IMR-90 (cell line): ENCODE measurements at regions not wholly inside any gene's neighbourhood (a gene's known extent, or its start where the extent isn't known, plus 50 kb on each side); places are given as distances from the start of the nearest gene placed in this dataset.

Source experiments
- ATAC-seq: fragments of 200-7000 bp; cut with Tn5 transposase; 2 replicates; pipeline ENCODE4 v1.9.1; 2020; ENCODE audit warnings: low read depth, mild to moderate bottlenecking, moderate library complexity
- BruUV-seq: library from RNA; stranded (reverse); fragments of 400-500 nt; replicated peaks from 2 replicates; lab custom pipeline; 2021; lab: Mats Ljungman, UMichigan
- CTCF ChIA-PET: fragments of 300-600 bp; formaldehyde crosslinking; extraction: SDS; loops from one replicate; lab custom pipeline; 2021; ENCODE audit warnings: antibody characterized with exemption; lab: Yijun Ruan, JAX
- POLR2A ChIA-PET: fragments of 300-600 bp; sonication (Branson Sonifier 250); formaldehyde crosslinking; loops from one replicate; lab custom pipeline; 2022; ENCODE audit warnings: antibody characterized with exemption; ENCODE audit not compliant: unreplicated experiment; lab: Charles Lee
- DNase-seq: peaks from one replicate; pipeline ENCODE4 v3.0.0; 2013
- H2AFZ ChIP-seq: replicated peaks from 2 replicates; pipeline ENCODE3; 2013; ENCODE audit warnings: low read length, mild to moderate bottlenecking; ENCODE audit not compliant: poor library complexity
- H2AK5ac ChIP-seq: 2 replicates; pipeline ENCODE4 v1.6.1; 2013; ENCODE audit warnings: low read depth, low read length, inconsistent platforms
- H2AK9ac ChIP-seq: replicated peaks from 2 replicates; pipeline ENCODE3; 2013; ENCODE audit warnings: mild to moderate bottlenecking, low read depth, low read length, moderate library complexity; ENCODE audit not compliant: poor library complexity
- H2BK120ac ChIP-seq: 2 replicates; pipeline ENCODE4 v1.6.1; 2013; ENCODE audit warnings: low read depth, low read length, inconsistent platforms
- H2BK15ac ChIP-seq: 3 replicates; pipeline ENCODE4 v1.6.1; 2013; ENCODE audit warnings: low read depth, low read length, inconsistent platforms
- H2BK20ac ChIP-seq: 2 replicates; pipeline ENCODE4 v1.6.1; 2013; ENCODE audit warnings: low read depth, mild to moderate bottlenecking, inconsistent platforms, low read length, moderate library complexity
- H2BK5ac ChIP-seq: 2 replicates; pipeline ENCODE4 v1.6.1; 2013; ENCODE audit warnings: mild to moderate bottlenecking, low read depth, low read length, inconsistent platforms; ENCODE audit not compliant: poor library complexity, severe bottlenecking
- H3K14ac ChIP-seq: replicated peaks from 2 replicates; pipeline ENCODE4 v1.6.1; 2013; ENCODE audit warnings: low read depth, low read length, inconsistent platforms
- H3K18ac ChIP-seq: 2 replicates; pipeline ENCODE4 v1.6.1; 2013; ENCODE audit warnings: low read depth, low read length, control low read depth
- H3K23ac ChIP-seq: 2 replicates; pipeline ENCODE4 v1.6.1; 2013; ENCODE audit warnings: low read depth, low read length, inconsistent platforms
- H3K27ac ChIP-seq: 2 replicates; pipeline ENCODE4 v1.5.1; 2013; ENCODE audit warnings: mild to moderate bottlenecking, control low read depth, low read length; ENCODE audit not compliant: insufficient read depth
- H3K27me3 ChIP-seq: 2 replicates; pipeline ENCODE4 v1.6.1; 2013; ENCODE audit warnings: low read length; ENCODE audit not compliant: control insufficient read depth, insufficient read depth
- H3K36me3 ChIP-seq: 2 replicates; pipeline ENCODE4 v1.6.1; 2013; ENCODE audit warnings: low read length, mixed read lengths; ENCODE audit not compliant: control insufficient read depth, insufficient read depth
- H3K4ac ChIP-seq: 2 replicates; pipeline ENCODE4 v1.6.1; 2013; ENCODE audit warnings: low read depth, low read length, inconsistent platforms
- H3K4me1 ChIP-seq: 2 replicates; pipeline ENCODE4 v1.6.1; 2013; ENCODE audit warnings: low read length, mixed read lengths; ENCODE audit not compliant: control insufficient read depth, insufficient read depth
- H3K4me2 ChIP-seq: 2 replicates; pipeline ENCODE4 v1.6.1; 2013; ENCODE audit warnings: low read depth, mild to moderate bottlenecking, control low read depth, low read length, moderate library complexity
- H3K4me3 ChIP-seq: 2 replicates; pipeline ENCODE4 v1.5.1; 2013; ENCODE audit warnings: low read depth, mild to moderate bottlenecking, control low read depth, low read length, moderate library complexity; ENCODE audit not compliant: insufficient read depth
- H3K56ac ChIP-seq: 2 replicates; pipeline ENCODE4 v1.6.1; 2013; ENCODE audit warnings: low read length, inconsistent platforms; ENCODE audit not compliant: insufficient read depth; ENCODE audit errors: extremely low read depth
- H3K79me1 ChIP-seq, 2 experiments: 2 replicates each; pipeline ENCODE4 v1.6.1; 2013; ENCODE audit warnings: low read length in 2 of 2, inconsistent platforms in 1 of 2, low read depth in 1 of 2
- H3K9ac ChIP-seq: 2 replicates; pipeline ENCODE4 v1.6.1; 2013; ENCODE audit warnings: low read depth, low read length, control low read depth
- H3K9me1 ChIP-seq: 2 replicates; pipeline ENCODE4 v1.6.1; 2013; ENCODE audit warnings: low read length, inconsistent platforms; ENCODE audit not compliant: insufficient read depth
- H3K9me3 ChIP-seq: 2 replicates; pipeline ENCODE4 v1.6.1; 2013; ENCODE audit warnings: low read length; ENCODE audit not compliant: control insufficient read depth, insufficient read depth
- H4K20me1 ChIP-seq: 2 replicates; pipeline ENCODE4 v1.6.1; 2013; ENCODE audit warnings: low read length, inconsistent platforms; ENCODE audit not compliant: insufficient read depth
- H4K5ac ChIP-seq: 2 replicates; pipeline ENCODE4 v1.6.1; 2013; ENCODE audit warnings: mild to moderate bottlenecking, low read depth, low read length, control low read depth
- H4K8ac ChIP-seq, 2 experiments: 2 replicates each; pipeline ENCODE4 v1.6.1; 2013; ENCODE audit warnings: low read depth in 2 of 2, low read length in 2 of 2, control low read depth in 1 of 2, inconsistent platforms in 1 of 2
- H4K91ac ChIP-seq: 2 replicates; pipeline ENCODE4 v1.6.1; 2013; ENCODE audit warnings: low read depth, low read length, inconsistent platforms; ENCODE audit not compliant: insufficient read depth
- RAD21 ChIP-seq: IDR thresholded peaks from 2 replicates; pipeline ENCODE4 v1.6.1; 2012; ENCODE audit warnings: low read length, improper control_type of control experiment
- RCOR1 ChIP-seq: IDR thresholded peaks from 2 replicates; pipeline ENCODE4 v1.6.1; 2012; ENCODE audit warnings: mild to moderate bottlenecking, low read length, improper control_type of control experiment; ENCODE audit not compliant: insufficient replicate concordance
- RFX5 ChIP-seq: IDR thresholded peaks from 2 replicates; pipeline ENCODE4 v1.8.0; 2012; ENCODE audit warnings: low read depth, mild to moderate bottlenecking, low read length, moderate library complexity
- SMC3 ChIP-seq: fragments of 150-350 bp; IDR thresholded peaks from 2 replicates; pipeline ENCODE4 v1.6.1; 2016; ENCODE audit warnings: low read depth, mild to moderate bottlenecking, antibody characterized with exemption, low read length, moderate library complexity
- WGBS, 2 experiments: methylation state at CpG; one replicate each; pipeline versions ENCODE4 v1.1.5 to v1.1.7; 2013; ENCODE audit warnings: missing lambda C conversion rate in 2 of 2; ENCODE audit not compliant: insufficient read length in 1 of 2; ENCODE audit errors: extremely low coverage in 2 of 2; 5-methylcytosine and 5-hydroxymethylcytosine counted together
- dilution Hi-C: fragments of 300-500 bp; cut with HindIII; formaldehyde crosslinking; loops from one replicate; pipeline ENCODE4 v1.14.3; 2018; ENCODE audit warnings: low sequenced_read_pairs; ENCODE audit not compliant: unreplicated experiment
- in situ Hi-C: fragments of 300-500 bp; cut with MboI; formaldehyde crosslinking; loops from 3 replicates; pipeline ENCODE4 v1.14.3; 2019; ENCODE audit warnings: low sequenced_read_pairs, inconsistent platforms, mixed read lengths
- intact Hi-C: fragments of 100-400 bp; cut with micrococcal nuclease; formaldehyde crosslinking; loops from 2 replicates; pipeline ENCODE4 v1.10.0; 2022
- TF ChIP-seq, protein P1 (sequence below): conservative IDR thresholded peaks from 2 replicates; pipeline ENCODE4 v1.5.1; 2012; ENCODE audit warnings: mild to moderate bottlenecking, low read depth, low read length, improper control_type of control experiment

- no CpG with 5 or more reads among the region's 1 CpG for WGBS, 2 experiments
- Histone ChIP-seq H4K5ac (no peak overlapping the region), H4K8ac (no peak overlapping the region), H3K79me1 (no peaks in the 10 kb centered on the region), H3K9me3 (no peaks in the 10 kb centered on the region), H3K27me3 (no peaks in the 10 kb centered on the region), H3K56ac (no peak overlapping the region), H3K4me1 (peaks cover 3% of the 10 kb centered on the region), H3K14ac (no peak overlapping the region), H3K4ac (no peak overlapping the region), H4K20me1 (no peaks in the 10 kb centered on the region), H3K4me2 (no peak overlapping the region), H3K4me3 (no peak overlapping the region), H2AK5ac (no peak overlapping the region), H2BK120ac (no peak overlapping the region), H2AK9ac (no peak overlapping the region), H3K9me1 (peaks cover 3% of the 10 kb centered on the region), H3K18ac (no peak overlapping the region), H2BK20ac (no peak overlapping the region), H2BK15ac (no peak overlapping the region), H4K91ac (no peak overlapping the region), H3K36me3 (no peaks in the 10 kb centered on the region), H2AFZ (no peak overlapping the region), H3K27ac (no peak overlapping the region), H2BK5ac (no peak overlapping the region), H3K23ac (no peak overlapping the region), H3K9ac (no peak overlapping the region)
- DNase-seq: no peak
- BruUV-seq: no TSS peak
- dilution Hi-C loops (no loop called here), in situ Hi-C loops (no loop called here), intact Hi-C loops (no loop called here)
- CTCF ChIA-PET: no interaction called here
- no peak for TF ChIP-seq RFX5
- no peak for TF ChIP-seq RCOR1
- TF ChIP-seq, protein P1, sequence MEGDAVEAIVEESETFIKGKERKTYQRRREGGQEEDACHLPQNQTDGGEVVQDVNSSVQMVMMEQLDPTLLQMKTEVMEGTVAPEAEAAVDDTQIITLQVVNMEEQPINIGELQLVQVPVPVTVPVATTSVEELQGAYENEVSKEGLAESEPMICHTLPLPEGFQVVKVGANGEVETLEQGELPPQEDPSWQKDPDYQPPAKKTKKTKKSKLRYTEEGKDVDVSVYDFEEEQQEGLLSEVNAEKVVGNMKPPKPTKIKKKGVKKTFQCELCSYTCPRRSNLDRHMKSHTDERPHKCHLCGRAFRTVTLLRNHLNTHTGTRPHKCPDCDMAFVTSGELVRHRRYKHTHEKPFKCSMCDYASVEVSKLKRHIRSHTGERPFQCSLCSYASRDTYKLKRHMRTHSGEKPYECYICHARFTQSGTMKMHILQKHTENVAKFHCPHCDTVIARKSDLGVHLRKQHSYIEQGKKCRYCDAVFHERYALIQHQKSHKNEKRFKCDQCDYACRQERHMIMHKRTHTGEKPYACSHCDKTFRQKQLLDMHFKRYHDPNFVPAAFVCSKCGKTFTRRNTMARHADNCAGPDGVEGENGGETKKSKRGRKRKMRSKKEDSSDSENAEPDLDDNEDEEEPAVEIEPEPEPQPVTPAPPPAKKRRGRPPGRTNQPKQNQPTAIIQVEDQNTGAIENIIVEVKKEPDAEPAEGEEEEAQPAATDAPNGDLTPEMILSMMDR: no peak
- TF ChIP-seq SMC3: no peak
- no peak for TF ChIP-seq RAD21
- ATAC-seq: no peak
- POLR2A ChIA-PET: no interaction called here
Observed at GRCh38 chr11:26026078-26026477, 305.9 kb upstream of the ANO3 start.
